HEK293 (cell line): ENCODE measurements at regions not wholly inside any gene's neighbourhood (a gene's known extent, or its start where the extent isn't known, plus 50 kb on each side); places are given as distances from the start of the nearest gene placed in this dataset.

ENCODE experiments used
- CTCF ChIA-PET: fragments of 350-600 bp; formaldehyde crosslinking; extraction: SDS; loops from one replicate; lab custom pipeline; 2021; ENCODE audit warnings: antibody characterized with exemption; lab: Yijun Ruan, JAX
- POLR2A ChIA-PET: fragments of 300-600 bp; formaldehyde crosslinking; extraction: SDS; loops from one replicate; lab custom pipeline; 2020; ENCODE audit warnings: antibody characterized with exemption, inconsistent platforms; lab: Yijun Ruan, JAX
- H3K27ac ChIP-seq: fragments of 200-500 bp; sonication (Bioruptor generic); 2 replicates; pipeline ENCODE4 v1.5.1; 2014; ENCODE audit warnings: low read depth, low read length, control low read depth, inconsistent platforms; ENCODE audit errors: extremely low read depth
- H3K36me3 ChIP-seq, 2 experiments: fragments of 200-500 bp in 1 of 2; sonication (Bioruptor generic) in 1 of 2; 1 replicate in 1 of 2; 2 replicates in 1 of 2; pipeline ENCODE4 v1.5.1; 2014 to 2017; ENCODE audit warnings: inconsistent platforms in 2 of 2, low read length in 2 of 2; ENCODE audit not compliant: control insufficient read depth in 2 of 2, insufficient read depth in 1 of 2
- H3K4me1 ChIP-seq: fragments of 200-500 bp; sonication (Bioruptor generic); 2 replicates; pipeline ENCODE4 v1.5.1; 2014; ENCODE audit warnings: mild to moderate bottlenecking, low read length, inconsistent platforms; ENCODE audit not compliant: control insufficient read depth, insufficient read depth
- H3K4me3 ChIP-seq: 2 replicates; pipeline ENCODE4 v1.5.1; 2011; ENCODE audit warnings: low read depth, mild to moderate bottlenecking, control low read depth, low read length, moderate library complexity
- H3K9me3 ChIP-seq: fragments of 200-500 bp; sonication (Bioruptor generic); 2 replicates; pipeline ENCODE4 v1.5.1; 2014; ENCODE audit warnings: low read depth, low read length, inconsistent platforms; ENCODE audit not compliant: control insufficient read depth, insufficient read depth
- KLF16 ChIP-seq: fragments of 450-650 bp; formaldehyde crosslinking; IDR thresholded peaks from 2 replicates; pipeline ENCODE4 v1.5.1; 2017; ENCODE audit warnings: missing biosample characterization, missing genetic modification characterization
- PRDM1 ChIP-seq: fragments of 450-650 bp; formaldehyde crosslinking; IDR thresholded peaks from 2 replicates; pipeline ENCODE4; 2016; ENCODE audit warnings: missing biosample characterization, missing genetic modification characterization
- SETDB1 ChIP-seq: IDR thresholded peaks from one replicate; pipeline ENCODE4 v1.6.1; 2017; ENCODE audit warnings: mild to moderate bottlenecking, low read length, moderate library complexity, mixed read lengths; ENCODE audit not compliant: insufficient read length
- ZNF248 ChIP-seq: fragments of 450-650 bp; formaldehyde crosslinking; IDR thresholded peaks from 2 replicates; pipeline ENCODE4 v1.5.1; 2017; ENCODE audit warnings: missing biosample characterization, missing genetic modification characterization
- ZNF350 ChIP-seq: fragments of 450-650 bp; formaldehyde crosslinking; IDR thresholded peaks from 2 replicates; pipeline ENCODE4 v1.5.0; 2017; ENCODE audit warnings: missing biosample characterization, mild to moderate bottlenecking, missing genetic modification characterization
- ZNF366 ChIP-seq: fragments of 450-650 bp; formaldehyde crosslinking; conservative IDR thresholded peaks from 2 replicates; pipeline ENCODE4 v1.5.1; 2016; ENCODE audit warnings: missing biosample characterization, missing genetic modification characterization
- ZNF544 ChIP-seq: fragments of 450-650 bp; formaldehyde crosslinking; IDR thresholded peaks from 2 replicates; pipeline ENCODE4 v1.5.0; 2017; ENCODE audit warnings: missing biosample characterization, missing genetic modification characterization
- ZNF548 ChIP-seq: fragments of 450-650 bp; formaldehyde crosslinking; IDR thresholded peaks from 2 replicates; pipeline ENCODE4 v1.5.1; 2016; ENCODE audit warnings: missing biosample characterization, missing genetic modification characterization
- ZNF549 ChIP-seq: fragments of 450-650 bp; IDR thresholded peaks from 2 replicates; pipeline ENCODE4 v1.5.1; 2018; ENCODE audit warnings: missing biosample characterization, missing genetic modification characterization, mild to moderate bottlenecking, inconsistent platforms, moderate library complexity
- ZNF555 ChIP-seq: fragments of 450-650 bp; formaldehyde crosslinking; conservative IDR thresholded peaks from 2 replicates; pipeline ENCODE4 v1.5.1; 2017; ENCODE audit warnings: missing biosample characterization, mild to moderate bottlenecking, missing genetic modification characterization, inconsistent platforms
- ZNF658 ChIP-seq: fragments of 450-650 bp; formaldehyde crosslinking; IDR thresholded peaks from 2 replicates; pipeline ENCODE4; 2016; ENCODE audit warnings: missing biosample characterization, missing genetic modification characterization
- ZNF660 ChIP-seq: fragments of 450-650 bp; IDR thresholded peaks from 2 replicates; pipeline ENCODE4 v1.5.1; 2018; ENCODE audit warnings: missing biosample characterization, mild to moderate bottlenecking, missing genetic modification characterization
- ZNF747 ChIP-seq: fragments of 450-650 bp; formaldehyde crosslinking; IDR thresholded peaks from 2 replicates; pipeline ENCODE4 v1.5.1; 2016; ENCODE audit warnings: missing biosample characterization, missing genetic modification characterization
- ZNF777 ChIP-seq: fragments of 450-650 bp; formaldehyde crosslinking; IDR thresholded peaks from 2 replicates; pipeline ENCODE4 v1.5.1; 2017; ENCODE audit warnings: missing biosample characterization, missing genetic modification characterization, borderline replicate concordance
- ZNF792 ChIP-seq: fragments of 450-650 bp; formaldehyde crosslinking; IDR thresholded peaks from 2 replicates; pipeline ENCODE4 v1.5.1; 2016; ENCODE audit warnings: missing biosample characterization, missing genetic modification characterization
- TF ChIP-seq, protein P1 (sequence below): fragments of 450-650 bp; formaldehyde crosslinking; IDR thresholded peaks from 2 replicates; pipeline ENCODE4 v1.5.1; 2017; ENCODE audit warnings: missing biosample characterization, missing genetic modification characterization
- TF ChIP-seq, protein P2 (sequence below): fragments of 450-650 bp; formaldehyde crosslinking; IDR thresholded peaks from 2 replicates; pipeline ENCODE4 v1.5.1; 2016; ENCODE audit warnings: missing biosample characterization, missing genetic modification characterization

DNA sequence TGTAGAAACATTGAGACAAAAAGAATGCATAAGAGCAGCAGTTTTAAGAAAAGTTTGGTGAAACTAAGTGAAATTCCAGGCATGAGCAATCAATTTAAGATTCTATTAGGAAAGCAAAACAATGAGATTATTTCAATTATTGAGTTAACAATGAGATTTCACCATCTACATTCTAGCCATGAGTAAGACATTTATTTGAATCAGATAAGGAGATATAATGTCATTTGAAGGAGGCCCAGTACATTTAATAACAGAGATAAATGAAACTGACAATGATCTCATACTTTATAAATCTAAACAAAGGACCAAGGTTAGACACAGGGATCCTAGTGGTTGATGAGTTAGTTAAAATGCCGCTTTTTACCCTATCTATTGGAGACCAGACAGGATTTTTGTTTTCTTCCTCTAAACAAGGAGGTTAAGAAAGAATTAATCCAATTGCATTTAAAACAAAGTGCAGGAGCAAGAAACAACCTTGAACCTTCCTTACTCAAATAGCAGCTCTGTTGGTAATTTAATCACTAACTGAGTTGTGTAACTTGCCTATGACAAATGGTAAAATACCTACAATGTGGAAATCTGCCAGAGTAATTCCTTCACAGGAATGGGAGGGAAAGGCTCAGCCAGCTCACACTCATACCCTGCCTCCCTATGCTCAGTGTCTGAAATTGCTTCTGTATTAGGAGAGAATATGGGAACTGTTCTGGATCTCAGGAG, 103.5 kb upstream of the NR3C1 start (continued):
- TF ChIP-seq PRDM1 (0 out of 2 replicates have a peak, but pooled peaks have one; percentile 45), ZNF350 (no peak), ZNF747 (tag by site-specific recombination) (no peak), SETDB1 (no peak), ZNF366 (tag by site-specific recombination) (peak; percentile 59), ZNF660 (tag by site-specific recombination) (peak; percentile 38; the same call in 1 of the 2 replicates), ZNF548 (tag by site-specific recombination) (no peak)

DNA sequence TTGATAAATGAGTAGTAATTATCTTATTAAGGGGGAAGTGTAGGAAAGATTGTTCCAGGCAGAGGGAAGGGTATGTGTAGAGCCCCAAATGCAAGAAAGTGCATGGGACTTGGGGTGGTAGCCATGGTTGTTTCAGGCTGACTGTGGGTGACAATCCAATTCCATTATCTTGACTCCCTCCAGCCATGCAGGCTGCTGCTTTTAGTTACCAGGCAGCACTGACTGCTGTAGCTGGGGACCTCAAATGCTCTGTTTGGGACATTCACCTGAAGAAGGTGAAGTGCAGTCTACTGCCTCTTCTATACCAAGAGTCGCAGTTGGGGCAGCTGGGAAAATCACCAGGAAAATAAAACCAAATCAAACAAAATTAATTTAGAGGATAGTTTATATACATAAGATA, 102.4 kb upstream of the NR3C1 start:
- TF ChIP-seq ZNF248 (tag by site-specific recombination) = no peak
- TF ChIP-seq, protein P1, sequence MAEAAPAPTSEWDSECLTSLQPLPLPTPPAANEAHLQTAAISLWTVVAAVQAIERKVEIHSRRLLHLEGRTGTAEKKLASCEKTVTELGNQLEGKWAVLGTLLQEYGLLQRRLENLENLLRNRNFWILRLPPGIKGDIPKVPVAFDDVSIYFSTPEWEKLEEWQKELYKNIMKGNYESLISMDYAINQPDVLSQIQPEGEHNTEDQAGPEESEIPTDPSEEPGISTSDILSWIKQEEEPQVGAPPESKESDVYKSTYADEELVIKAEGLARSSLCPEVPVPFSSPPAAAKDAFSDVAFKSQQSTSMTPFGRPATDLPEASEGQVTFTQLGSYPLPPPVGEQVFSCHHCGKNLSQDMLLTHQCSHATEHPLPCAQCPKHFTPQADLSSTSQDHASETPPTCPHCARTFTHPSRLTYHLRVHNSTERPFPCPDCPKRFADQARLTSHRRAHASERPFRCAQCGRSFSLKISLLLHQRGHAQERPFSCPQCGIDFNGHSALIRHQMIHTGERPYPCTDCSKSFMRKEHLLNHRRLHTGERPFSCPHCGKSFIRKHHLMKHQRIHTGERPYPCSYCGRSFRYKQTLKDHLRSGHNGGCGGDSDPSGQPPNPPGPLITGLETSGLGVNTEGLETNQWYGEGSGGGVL (tag by site-specific recombination) = no peak
- TF ChIP-seq ZNF792 (tag by site-specific recombination) = no peak
- TF ChIP-seq ZNF549 (tag by site-specific recombination) = peak; percentile 95
- TF ChIP-seq, protein P2, sequence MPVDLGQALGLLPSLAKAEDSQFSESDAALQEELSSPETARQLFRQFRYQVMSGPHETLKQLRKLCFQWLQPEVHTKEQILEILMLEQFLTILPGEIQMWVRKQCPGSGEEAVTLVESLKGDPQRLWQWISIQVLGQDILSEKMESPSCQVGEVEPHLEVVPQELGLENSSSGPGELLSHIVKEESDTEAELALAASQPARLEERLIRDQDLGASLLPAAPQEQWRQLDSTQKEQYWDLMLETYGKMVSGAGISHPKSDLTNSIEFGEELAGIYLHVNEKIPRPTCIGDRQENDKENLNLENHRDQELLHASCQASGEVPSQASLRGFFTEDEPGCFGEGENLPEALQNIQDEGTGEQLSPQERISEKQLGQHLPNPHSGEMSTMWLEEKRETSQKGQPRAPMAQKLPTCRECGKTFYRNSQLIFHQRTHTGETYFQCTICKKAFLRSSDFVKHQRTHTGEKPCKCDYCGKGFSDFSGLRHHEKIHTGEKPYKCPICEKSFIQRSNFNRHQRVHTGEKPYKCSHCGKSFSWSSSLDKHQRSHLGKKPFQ (tag by site-specific recombination) = no peak
- no peak for TF ChIP-seq ZNF777
- no peak for TF ChIP-seq ZNF544 (tag by site-specific recombination)
- no peak for TF ChIP-seq ZNF658
- no peak for TF ChIP-seq ZNF555 (tag by site-specific recombination)
- POLR2A ChIA-PET = no interaction called here

DNA sequence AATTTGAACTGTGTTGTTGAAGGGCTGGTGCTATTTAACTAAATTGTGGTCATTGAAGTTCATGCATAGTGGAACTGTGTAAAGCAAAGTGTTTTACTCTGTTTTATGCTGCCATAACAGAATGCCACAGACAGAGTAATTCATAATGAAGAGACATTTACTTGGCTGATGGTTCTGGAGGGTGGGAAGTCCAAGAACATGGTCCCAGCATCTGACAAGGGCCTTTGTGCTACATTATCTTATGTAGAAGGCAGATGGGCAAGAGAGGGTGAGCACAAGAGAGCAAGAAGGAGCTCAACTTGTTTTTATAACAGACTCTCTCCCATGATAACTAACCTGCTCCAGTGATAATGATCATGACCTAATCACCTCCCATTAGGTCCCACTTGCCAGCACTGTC, 101.9 kb upstream of the NR3C1 start:
- no peak overlapping the region for H3K4me3 ChIP-seq
- H3K9me3 ChIP-seq = no peaks in the 10 kb centered on the region
- ChIA-PET POLR2A (no interaction called here), CTCF (interaction anchor here (0.9 kb wide), 1 partner anchor 296 kb away, joined by 3 read pairs; no protein-coding TSS in a partner anchor)
- H3K4me1 ChIP-seq = peaks cover 10% of the 10 kb centered on the region; the same call in 1 of the 2 replicates
- no peak overlapping the region for H3K27ac ChIP-seq
- H3K36me3 ChIP-seq = no peaks in the 10 kb centered on the region
- TF ChIP-seq SETDB1 (peak; percentile 41), KLF16 (no peak)

More for the DNA sequence above, 102.4 kb upstream of the NR3C1 start:
- Histone ChIP-seq H3K4me3 (no peak overlapping the region), H3K4me1 (peaks cover 10% of the 10 kb centered on the region; the same call in 1 of the 2 replicates), H3K36me3 (no peaks in the 10 kb centered on the region), H3K27ac (no peak overlapping the region), H3K9me3 (no peaks in the 10 kb centered on the region)
- CTCF ChIA-PET = no interaction called here
